ENCODE measurements at regions not wholly inside any gene's neighbourhood (a gene's known extent, or its start where the extent isn't known, plus 50 kb on each side); places are given as distances from the start of the nearest gene placed in this dataset.

- no peak overlapping the region for H3K27ac ChIP-seq (ENCODE audit: low read depth, low read length)
- no peaks in the 10 kb centered on the region for H3K9me3 Mint-ChIP-seq (ENCODE audit: unreplicated experiment)
- DNase-seq (ENCODE audit: low read depth) (peak; percentile 51), FAIRE-seq (no peak)
- no peak overlapping the region for H3K4me3 ChIP-seq (ENCODE audit: insufficient read depth, low read depth, low read length)
- no peaks in the 10 kb centered on the region for H3K36me3 ChIP-seq (ENCODE audit: insufficient read depth, low read length)
- H3K79me2 ChIP-seq (ENCODE audit: insufficient read depth, low read length): no peaks in the 10 kb centered on the region
- H3K27ac Mint-ChIP-seq (ENCODE audit: unreplicated experiment): peak overlapping the region; percentile 4
- no peaks in the 10 kb centered on the region for H3K36me3 Mint-ChIP-seq (ENCODE audit: low read depth, unreplicated experiment)
- peak overlapping the region; percentile 45 for H3K4me2 ChIP-seq (ENCODE audit: low read length)
- H3K4me1 ChIP-seq (ENCODE audit: insufficient read depth, low read length): peaks cover 3% of the 10 kb centered on the region
- H3K4me1 Mint-ChIP-seq (ENCODE audit: low read depth, unreplicated experiment): peaks cover 9% of the 10 kb centered on the region
- H3K9ac ChIP-seq (ENCODE audit: low read length): no peak overlapping the region
- H3K27me3 Mint-ChIP-seq (ENCODE audit: low read depth, unreplicated experiment): no peaks in the 10 kb centered on the region
- TF ChIP-seq CTCF (IDR thresholded peaks at IDR 0.05; ENCODE audit: insufficient read depth, low read depth, low read length) (no peak), EZH2 (IDR thresholded peaks at IDR 0.05; ENCODE audit: insufficient read depth, low read length) (no peak)
- no peaks in the 10 kb centered on the region for H3K27me3 ChIP-seq (ENCODE audit: insufficient read depth, low read length)
- H3K9me3 ChIP-seq (ENCODE audit: insufficient read depth, low read depth, low read length): no peaks in the 10 kb centered on the region
- H3K4me3 Mint-ChIP-seq (ENCODE audit: unreplicated experiment): no peak overlapping the region
- H4K20me1 ChIP-seq (ENCODE audit: insufficient read depth, low read length): no peaks in the 10 kb centered on the region
- peak overlapping the region; percentile 35 for H2AFZ ChIP-seq (ENCODE audit: low read depth, low read length)
These were observed 79.3 kb upstream of the SCN7A start for GRCh38 chr2:166573391-166573790.

- H3K27ac ChIP-seq (ENCODE audit: low read depth, low read length): no peak overlapping the region
- no peak overlapping the region for H3K4me3 Mint-ChIP-seq (ENCODE audit: unreplicated experiment)
These were observed 78.9 kb upstream of the SCN7A start for GRCh38 chr2:166572937-166573336.

More at GRCh38 chr2:166572937-166573336, 78.9 kb upstream of the SCN7A start:
- Histone ChIP-seq H4K20me1 (ENCODE audit: insufficient read depth, low read length) (no peaks in the 10 kb centered on the region), H2AFZ (ENCODE audit: low read depth, low read length) (no peak overlapping the region), H3K9me3 (ENCODE audit: insufficient read depth, low read depth, low read length) (no peaks in the 10 kb centered on the region), H3K9ac (ENCODE audit: low read length) (no peak overlapping the region), H3K4me1 (ENCODE audit: insufficient read depth, low read length) (peaks cover 3% of the 10 kb centered on the region), H3K36me3 (ENCODE audit: insufficient read depth, low read length) (no peaks in the 10 kb centered on the region), H3K79me2 (ENCODE audit: insufficient read depth, low read length) (no peaks in the 10 kb centered on the region), H3K4me3 (ENCODE audit: insufficient read depth, low read depth, low read length) (no peak overlapping the region), H3K4me2 (ENCODE audit: low read length) (peak overlapping the region; percentile 45), H3K27me3 (ENCODE audit: insufficient read depth, low read length) (no peaks in the 10 kb centered on the region)
- no peaks in the 10 kb centered on the region for H3K36me3 Mint-ChIP-seq (ENCODE audit: low read depth, unreplicated experiment)
- no peaks in the 10 kb centered on the region for H3K9me3 Mint-ChIP-seq (ENCODE audit: unreplicated experiment)
- FAIRE-seq (no peak), DNase-seq (ENCODE audit: low read depth) (no peak)
- TF ChIP-seq EZH2 (IDR thresholded peaks at IDR 0.05; ENCODE audit: insufficient read depth, low read length) (no peak), CTCF (IDR thresholded peaks at IDR 0.05; ENCODE audit: insufficient read depth, low read depth, low read length) (no peak)
- no peak overlapping the region for H3K27ac Mint-ChIP-seq (ENCODE audit: unreplicated experiment)
- peaks cover 9% of the 10 kb centered on the region for H3K4me1 Mint-ChIP-seq (ENCODE audit: low read depth, unreplicated experiment)
- H3K27me3 Mint-ChIP-seq (ENCODE audit: low read depth, unreplicated experiment): no peaks in the 10 kb centered on the region
